Cardiac muscle cell (in vitro differentiated cells and primary cell): ENCODE measurements at regions not wholly inside any gene's neighbourhood (a gene's known extent, or its start where the extent isn't known, plus 50 kb on each side); places are given as distances from the start of the nearest gene placed in this dataset.
"Not testable (repeated sequence)": the region's sequence is repeated elsewhere in the genome, so short reads cannot be mapped to it uniquely, and the experiment has no call there.

Experiments
- DNase-seq, 2 donors: peaks; one replicate each; pipeline versions ENCODE4 v3.0.0 to v3.0.0-alpha.2; 2010 to 2017; ENCODE audit warnings: low read depth in 1 of 2, low spot score in 1 of 2
- H3K27ac ChIP-seq: fragments of 200-600 bp; sonication (generic); 2 replicates; pipeline ENCODE4 v1.5.1; 2016
- H3K27me3 ChIP-seq: fragments of 200-600 bp; sonication (generic); 2 replicates; pipeline ENCODE4 v1.6.0; 2016; ENCODE audit warnings: control low read depth
- H3K36me3 ChIP-seq: fragments of 200-600 bp; sonication (generic); 2 replicates; pipeline ENCODE4 v1.5.1; 2016; ENCODE audit warnings: control low read depth
- H3K4me1 ChIP-seq: fragments of 200-600 bp; sonication (generic); 2 replicates; pipeline ENCODE4 v1.8.1; 2017; ENCODE audit warnings: low read depth, mild to moderate bottlenecking, mixed run types
- H3K4me3 ChIP-seq: fragments of 200-600 bp; sonication (generic); 2 replicates; pipeline ENCODE4 v1.5.1; 2016; ENCODE audit warnings: mild to moderate bottlenecking
- H3K9me3 ChIP-seq: fragments of 200-600 bp; sonication (generic); 2 replicates; pipeline ENCODE4 v1.5.1; 2017; ENCODE audit warnings: low read depth, mild to moderate bottlenecking, control low read depth
- TF ChIP-seq, protein P1 (sequence below): IDR thresholded peaks from 2 replicates; pipeline ENCODE4 v1.5.1; 2012; ENCODE audit warnings: low read depth, mild to moderate bottlenecking, low read length

DNA sequence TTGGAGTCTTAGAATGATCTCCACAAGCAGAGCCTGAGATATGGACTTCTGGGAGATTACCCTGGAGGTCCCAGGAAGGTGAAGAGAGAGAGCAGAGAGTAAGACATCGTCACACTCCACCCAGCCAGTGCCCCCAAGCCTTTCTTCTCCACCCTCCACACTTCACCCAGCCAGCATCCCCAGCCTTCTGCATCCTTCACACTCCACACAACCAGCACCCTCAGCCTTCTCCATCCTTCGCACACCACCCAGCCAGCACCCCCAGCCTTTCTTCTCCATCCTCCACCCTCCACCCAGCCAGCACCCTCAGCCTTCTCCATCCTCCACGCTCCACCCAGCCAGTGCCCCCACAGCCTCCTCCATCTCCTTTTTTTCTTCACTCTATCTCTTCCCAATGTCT is 603.9 kb upstream of the B3GAT1 start:
- H3K9me3 ChIP-seq = no peaks in the 10 kb centered on the region
- H3K36me3 ChIP-seq = no peaks in the 10 kb centered on the region
- no peaks in the 10 kb centered on the region for H3K4me1 ChIP-seq
- DNase-seq = no peak
- H3K27ac ChIP-seq = no peak overlapping the region
- no peak overlapping the region for H3K4me3 ChIP-seq
- H3K27me3 ChIP-seq = peaks cover 5% of the 10 kb centered on the region
- TF ChIP-seq, protein P1, sequence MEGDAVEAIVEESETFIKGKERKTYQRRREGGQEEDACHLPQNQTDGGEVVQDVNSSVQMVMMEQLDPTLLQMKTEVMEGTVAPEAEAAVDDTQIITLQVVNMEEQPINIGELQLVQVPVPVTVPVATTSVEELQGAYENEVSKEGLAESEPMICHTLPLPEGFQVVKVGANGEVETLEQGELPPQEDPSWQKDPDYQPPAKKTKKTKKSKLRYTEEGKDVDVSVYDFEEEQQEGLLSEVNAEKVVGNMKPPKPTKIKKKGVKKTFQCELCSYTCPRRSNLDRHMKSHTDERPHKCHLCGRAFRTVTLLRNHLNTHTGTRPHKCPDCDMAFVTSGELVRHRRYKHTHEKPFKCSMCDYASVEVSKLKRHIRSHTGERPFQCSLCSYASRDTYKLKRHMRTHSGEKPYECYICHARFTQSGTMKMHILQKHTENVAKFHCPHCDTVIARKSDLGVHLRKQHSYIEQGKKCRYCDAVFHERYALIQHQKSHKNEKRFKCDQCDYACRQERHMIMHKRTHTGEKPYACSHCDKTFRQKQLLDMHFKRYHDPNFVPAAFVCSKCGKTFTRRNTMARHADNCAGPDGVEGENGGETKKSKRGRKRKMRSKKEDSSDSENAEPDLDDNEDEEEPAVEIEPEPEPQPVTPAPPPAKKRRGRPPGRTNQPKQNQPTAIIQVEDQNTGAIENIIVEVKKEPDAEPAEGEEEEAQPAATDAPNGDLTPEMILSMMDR = no peak

DNA sequence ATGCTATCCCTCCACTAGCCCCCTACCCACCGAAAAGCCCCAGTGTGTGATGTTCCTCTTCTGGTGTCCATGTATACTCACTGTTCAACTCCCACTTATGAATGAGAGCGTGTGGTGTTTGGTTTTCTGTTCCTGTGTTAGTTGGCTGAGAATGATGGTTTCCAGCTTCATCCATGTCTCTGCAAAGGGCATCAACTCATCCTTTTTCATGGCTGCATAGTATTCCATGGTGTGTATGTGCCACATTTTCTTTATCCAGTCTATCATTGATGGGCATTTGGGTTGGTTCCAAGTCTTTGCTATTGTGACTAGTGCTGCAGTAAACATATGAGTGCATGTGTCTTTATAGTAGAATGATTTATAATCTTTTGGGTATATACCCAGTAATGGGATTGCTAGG is 599.3 kb upstream of the B3GAT1 start:
- not testable (repeated sequence) for DNase-seq, H3K27me3 ChIP-seq, H3K9me3 ChIP-seq, H3K36me3 ChIP-seq, H3K27ac ChIP-seq, H3K4me3 ChIP-seq
- H3K4me1 ChIP-seq = peaks cover 19% of the 10 kb centered on the region

DNA sequence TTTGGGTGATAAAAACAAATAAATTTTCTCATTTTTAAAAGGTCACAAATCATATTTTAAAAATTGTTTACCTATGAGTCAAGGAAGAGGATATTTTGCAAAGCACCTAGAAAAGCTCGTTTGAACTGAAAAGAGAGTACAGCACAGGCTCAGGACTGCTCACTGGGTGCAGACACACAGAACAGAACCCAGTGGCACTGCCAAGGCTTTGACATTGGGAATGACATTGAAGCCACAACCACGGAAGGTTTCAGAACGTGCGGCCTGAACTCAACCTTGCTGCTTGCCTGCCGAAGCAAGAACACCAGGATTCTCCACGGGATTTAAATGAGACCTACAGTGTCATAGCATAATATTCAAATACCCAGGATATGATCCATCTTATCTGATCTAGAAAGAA is 597.1 kb upstream of the B3GAT1 start:
- DNase-seq = no peak
- Histone ChIP-seq H3K36me3 (no peaks in the 10 kb centered on the region), H3K27me3 (no peaks in the 10 kb centered on the region), H3K9me3 (no peaks in the 10 kb centered on the region), H3K4me3 (no peak overlapping the region), H3K27ac (no peak overlapping the region), H3K4me1 (peaks cover 37% of the 10 kb centered on the region)
- TF ChIP-seq, protein P1 = no peak

DNA sequence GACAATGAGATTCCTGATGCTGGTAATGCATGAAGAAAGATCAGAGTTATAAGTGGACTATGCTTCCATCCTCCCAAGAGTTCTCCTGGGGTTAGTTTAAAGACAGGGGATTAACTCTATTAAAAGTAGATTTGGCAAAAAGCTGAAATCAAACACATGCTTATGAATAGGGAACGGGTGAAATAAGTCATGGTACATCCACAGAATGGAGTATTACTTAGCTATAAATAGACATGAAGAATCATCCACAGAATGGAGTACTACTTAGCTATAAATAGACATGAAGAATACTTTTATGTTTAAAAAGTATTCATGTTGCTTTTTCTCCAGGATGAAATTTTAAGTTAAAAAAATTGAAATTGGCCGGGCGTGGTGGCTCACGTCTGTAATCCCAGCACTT is 596.4 kb upstream of the B3GAT1 start:
- peaks cover 44% of the 10 kb centered on the region for H3K4me1 ChIP-seq
- H3K27me3 ChIP-seq = no peaks in the 10 kb centered on the region
- DNase-seq = no peak
- no peak overlapping the region for H3K27ac ChIP-seq
- TF ChIP-seq, protein P1 = no peak
- no peaks in the 10 kb centered on the region for H3K9me3 ChIP-seq
- no peak overlapping the region for H3K4me3 ChIP-seq
- H3K36me3 ChIP-seq = no peaks in the 10 kb centered on the region

DNA sequence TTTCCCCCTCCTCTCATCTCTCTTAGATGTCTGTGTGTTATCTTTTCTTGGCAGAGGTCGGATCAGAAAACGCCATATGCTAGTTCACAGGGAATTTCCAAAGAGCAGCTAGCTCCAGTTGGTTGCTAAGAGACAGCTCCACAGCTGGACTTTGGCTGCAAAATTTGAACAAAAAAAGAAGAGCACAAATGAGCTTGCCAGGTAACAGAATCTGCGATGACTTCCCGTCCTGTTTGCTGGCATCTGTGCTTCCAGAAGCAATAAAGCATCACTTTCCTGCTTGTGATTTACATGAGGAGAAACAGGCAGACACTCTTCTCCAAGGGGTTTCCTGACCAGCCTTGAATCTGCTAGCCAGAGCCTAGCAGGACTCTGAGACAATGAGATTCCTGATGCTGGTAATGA is 596.0 kb upstream of the B3GAT1 start:
- H3K27ac ChIP-seq = no peak overlapping the region
- no peak for DNase-seq

DNA sequence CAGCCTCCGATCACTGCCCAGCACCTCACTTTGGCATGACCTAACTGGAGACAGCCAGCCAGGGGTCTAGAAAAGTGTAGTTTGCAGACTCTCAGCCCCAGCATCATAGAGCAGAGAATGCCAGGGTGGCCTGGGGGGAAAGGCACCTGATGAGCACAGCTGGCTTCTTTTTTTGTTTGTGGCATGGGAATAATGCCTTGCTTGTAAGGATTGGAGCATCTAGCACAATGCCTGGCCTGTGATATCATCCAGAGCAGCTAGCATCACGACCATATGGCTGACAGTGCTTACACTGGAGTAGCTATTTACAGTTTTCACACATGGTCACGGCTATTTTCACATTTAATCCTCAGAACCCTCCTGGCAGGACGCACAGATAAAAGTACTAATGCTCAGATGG is 594.8 kb upstream of the B3GAT1 start:
- H3K4me1 ChIP-seq = peaks cover 57% of the 10 kb centered on the region
- no peaks in the 10 kb centered on the region for H3K27me3 ChIP-seq
- H3K27ac ChIP-seq = no peak overlapping the region
- TF ChIP-seq, protein P1 = no peak
- H3K4me3 ChIP-seq = no peak overlapping the region
- no peaks in the 10 kb centered on the region for H3K36me3 ChIP-seq
- no peaks in the 10 kb centered on the region for H3K9me3 ChIP-seq
- no peak for DNase-seq

More for the DNA sequence above, 596.0 kb upstream of the B3GAT1 start:
- Histone ChIP-seq H3K4me1 (peaks cover 48% of the 10 kb centered on the region), H3K36me3 (no peaks in the 10 kb centered on the region), H3K27me3 (no peaks in the 10 kb centered on the region), H3K9me3 (no peaks in the 10 kb centered on the region), H3K4me3 (no peak overlapping the region)
- TF ChIP-seq, protein P1 = no peak
